ENCODE measurements at regions not wholly inside any gene's neighbourhood (a gene's known extent, or its start where the extent isn't known, plus 50 kb on each side); places are given as distances from the start of the nearest gene placed in this dataset.

DNA sequence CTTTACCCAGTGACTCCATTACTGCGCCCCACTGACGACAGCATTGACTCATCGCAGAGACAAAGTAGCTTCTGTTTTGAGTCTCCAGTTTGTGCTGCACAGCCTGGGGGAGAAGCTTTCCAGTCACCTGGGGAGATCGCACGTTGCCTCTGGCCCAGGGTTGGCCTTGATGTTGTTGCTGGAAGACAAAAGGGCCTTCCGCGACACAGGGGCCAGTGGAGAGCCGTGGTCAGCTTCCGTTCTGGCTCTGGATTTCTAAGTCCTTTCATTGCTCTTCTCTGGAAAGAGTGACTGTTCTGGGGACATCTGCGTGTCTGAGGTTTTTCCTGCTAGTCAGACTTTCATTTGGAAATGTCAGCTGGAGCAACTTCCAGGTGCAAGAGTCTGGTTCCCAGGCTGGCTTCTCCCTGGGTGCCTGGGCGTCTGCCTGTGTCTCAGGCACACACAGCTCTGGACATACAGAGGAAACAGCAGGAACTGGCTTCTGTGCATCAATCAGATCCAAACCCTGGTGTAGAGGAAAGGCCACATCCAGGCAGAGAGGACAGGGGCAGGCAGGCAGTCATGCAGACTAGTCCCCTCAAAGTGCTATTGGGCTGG, 257.0 kb downstream of the SIPA1L2 start:
- TF ChIP-seq, protein P1, sequence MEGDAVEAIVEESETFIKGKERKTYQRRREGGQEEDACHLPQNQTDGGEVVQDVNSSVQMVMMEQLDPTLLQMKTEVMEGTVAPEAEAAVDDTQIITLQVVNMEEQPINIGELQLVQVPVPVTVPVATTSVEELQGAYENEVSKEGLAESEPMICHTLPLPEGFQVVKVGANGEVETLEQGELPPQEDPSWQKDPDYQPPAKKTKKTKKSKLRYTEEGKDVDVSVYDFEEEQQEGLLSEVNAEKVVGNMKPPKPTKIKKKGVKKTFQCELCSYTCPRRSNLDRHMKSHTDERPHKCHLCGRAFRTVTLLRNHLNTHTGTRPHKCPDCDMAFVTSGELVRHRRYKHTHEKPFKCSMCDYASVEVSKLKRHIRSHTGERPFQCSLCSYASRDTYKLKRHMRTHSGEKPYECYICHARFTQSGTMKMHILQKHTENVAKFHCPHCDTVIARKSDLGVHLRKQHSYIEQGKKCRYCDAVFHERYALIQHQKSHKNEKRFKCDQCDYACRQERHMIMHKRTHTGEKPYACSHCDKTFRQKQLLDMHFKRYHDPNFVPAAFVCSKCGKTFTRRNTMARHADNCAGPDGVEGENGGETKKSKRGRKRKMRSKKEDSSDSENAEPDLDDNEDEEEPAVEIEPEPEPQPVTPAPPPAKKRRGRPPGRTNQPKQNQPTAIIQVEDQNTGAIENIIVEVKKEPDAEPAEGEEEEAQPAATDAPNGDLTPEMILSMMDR (IDR thresholded peaks at IDR 0.05 in 8 of 11, conservative IDR thresholded peaks at IDR 0.05 in 3 of 11): no peak
- no peak for TF ChIP-seq POLR2AphosphoS5 (IDR thresholded peaks at IDR 0.05)
